Hematopoietic multipotent progenitor cell treated with erythropoietin and hydrocortisone succinate and interleukin-3 and kit ligand, for 6 days (in vitro differentiated cells): ENCODE measurements at regions not wholly inside any gene's neighbourhood (a gene's known extent, or its start where the extent isn't known, plus 50 kb on each side); places are given as distances from the start of the nearest gene placed in this dataset.
A peak's percentile ranks its signal among the peaks of the same experiment; 100 is the strongest.

Source experiments
- DNase-seq: peaks from one replicate; pipeline ENCODE4 v3.0.0-alpha.2; 2015

DNA sequence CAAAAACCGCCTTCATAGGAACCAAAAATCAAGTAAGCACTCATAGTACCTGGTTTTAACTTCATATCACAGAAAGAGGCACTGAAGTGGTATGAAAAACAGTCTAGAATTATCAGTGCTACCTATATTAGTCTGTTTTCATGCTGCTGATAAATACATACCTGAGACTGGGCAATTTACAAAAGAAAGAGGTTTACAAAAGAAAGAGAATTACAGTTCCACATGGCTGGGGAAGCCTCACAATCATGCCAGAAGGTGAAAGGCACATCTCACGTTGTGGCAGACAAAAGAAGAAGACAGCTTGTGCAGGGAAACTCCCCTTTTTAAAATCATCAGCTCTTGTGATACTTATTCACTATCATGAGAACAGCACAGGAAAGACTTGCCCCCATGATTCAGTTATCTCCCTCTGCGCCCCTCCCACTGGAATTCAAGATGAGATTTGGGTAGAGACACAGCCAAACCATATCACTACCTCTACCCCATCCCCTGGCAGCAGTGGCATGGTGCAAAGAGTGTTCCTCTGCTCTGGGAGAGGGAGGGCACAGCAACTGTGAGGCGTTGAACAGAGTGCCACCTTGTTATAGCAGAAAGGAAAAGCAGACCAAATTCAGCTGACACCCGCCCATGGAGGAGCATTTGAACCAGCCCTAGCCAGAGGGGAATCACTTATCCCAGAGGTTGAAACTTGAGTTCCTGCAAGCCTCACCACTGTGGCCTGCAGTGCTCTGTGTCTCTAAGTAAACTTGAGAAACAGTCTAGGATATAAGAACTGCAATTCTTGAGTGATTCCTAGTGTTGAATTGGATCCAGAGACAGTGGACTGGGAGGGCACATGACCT lies 61.9 kb upstream of the PTPRZ1 start:
- DNase-seq: no peak

DNA sequence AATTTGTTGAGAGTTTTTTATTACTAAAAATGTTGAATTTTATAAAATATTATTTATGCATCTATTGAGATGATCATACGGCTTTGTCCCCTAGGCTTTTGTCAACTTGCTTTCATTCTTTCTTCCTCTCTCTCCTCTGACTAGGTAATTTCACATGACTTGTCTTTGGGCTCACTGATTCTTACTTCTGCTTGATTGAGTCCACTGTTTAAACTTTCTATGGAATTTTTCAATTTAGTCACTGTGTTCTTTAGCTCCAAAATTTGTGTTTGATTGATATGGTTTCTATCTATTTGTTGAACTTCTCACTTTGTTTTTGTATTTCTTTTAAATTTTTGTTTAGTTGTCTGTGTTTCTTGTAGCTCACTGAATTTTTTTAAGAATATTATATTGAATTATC lies 65.9 kb upstream of the PTPRZ1 start:
- DNase-seq: no peak

DNA sequence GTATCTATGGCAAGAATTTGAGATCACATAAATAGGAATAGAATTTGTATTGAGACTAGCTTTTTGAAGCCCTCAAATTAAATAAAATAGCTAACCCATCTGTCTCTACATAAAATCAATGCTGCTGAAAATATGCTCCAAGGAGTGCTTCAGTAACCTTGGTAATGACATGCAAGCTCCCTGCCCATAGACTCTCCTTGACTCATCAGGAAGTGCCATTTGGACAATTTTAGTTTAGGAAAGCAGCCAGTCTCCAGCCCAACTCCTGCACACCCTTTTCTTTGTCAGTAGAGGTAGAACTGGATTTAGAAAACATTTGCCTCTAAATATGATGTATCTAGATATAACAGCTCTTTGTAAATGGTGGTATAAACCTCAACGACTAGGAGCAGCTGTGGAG lies 69.9 kb upstream of the PTPRZ1 start:
- DNase-seq: no peak

DNA sequence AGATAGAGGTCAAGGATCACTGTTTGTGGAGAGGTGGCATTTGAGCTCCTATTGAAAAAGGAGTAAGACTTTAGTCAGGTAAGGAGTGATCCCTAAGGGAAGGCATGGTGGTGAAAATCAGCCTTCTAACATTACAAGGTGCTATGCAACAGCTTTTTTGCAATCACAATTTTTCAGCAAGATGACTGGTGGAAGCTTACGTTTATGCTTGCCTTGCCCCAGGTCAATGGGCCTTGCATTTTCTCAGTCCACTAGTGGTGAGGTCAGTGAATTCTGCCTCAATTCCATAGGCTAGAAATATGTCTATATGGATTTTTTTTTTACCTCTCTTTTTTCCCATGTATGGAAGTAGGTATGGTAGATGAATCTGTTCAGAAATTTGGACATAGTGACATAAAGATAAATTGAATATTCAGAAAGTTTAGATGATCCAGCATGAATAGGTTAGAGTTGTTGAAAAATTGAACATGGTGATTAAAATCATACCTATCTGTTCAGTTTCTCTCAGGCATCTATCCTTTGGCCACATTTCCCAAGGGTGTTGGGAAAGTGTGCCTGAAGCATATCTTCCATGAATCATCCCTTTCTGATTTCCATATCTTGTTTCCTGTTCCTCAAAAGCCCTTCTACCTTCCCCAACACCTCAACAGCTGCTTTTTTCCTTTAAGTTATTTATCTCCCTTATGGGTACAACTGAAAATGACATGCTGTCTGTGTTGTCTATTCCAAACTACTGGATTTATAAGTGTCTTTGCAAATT lies 71.9 kb upstream of the PTPRZ1 start:
- DNase-seq: no peak

DNA sequence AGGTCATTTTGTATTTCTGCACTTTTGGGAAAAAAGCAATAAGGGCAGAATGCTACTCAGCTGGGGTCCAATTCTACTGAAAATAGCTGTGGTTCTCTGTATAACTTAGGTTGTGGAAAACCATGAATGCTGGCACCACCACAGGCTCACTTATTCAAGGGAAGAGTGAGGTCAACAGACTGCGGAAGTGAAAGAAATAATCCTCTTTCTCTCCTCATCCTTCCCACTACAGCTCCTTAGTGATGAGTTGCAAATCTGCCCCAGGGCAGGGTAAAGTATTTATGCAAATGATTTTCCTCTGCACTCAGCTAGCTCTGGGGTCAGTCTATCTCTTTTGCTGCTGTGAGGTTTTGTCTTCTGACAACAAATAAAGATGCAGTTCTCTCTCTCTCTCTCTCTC lies 74.1 kb upstream of the PTPRZ1 start:
- no peak for DNase-seq

DNA sequence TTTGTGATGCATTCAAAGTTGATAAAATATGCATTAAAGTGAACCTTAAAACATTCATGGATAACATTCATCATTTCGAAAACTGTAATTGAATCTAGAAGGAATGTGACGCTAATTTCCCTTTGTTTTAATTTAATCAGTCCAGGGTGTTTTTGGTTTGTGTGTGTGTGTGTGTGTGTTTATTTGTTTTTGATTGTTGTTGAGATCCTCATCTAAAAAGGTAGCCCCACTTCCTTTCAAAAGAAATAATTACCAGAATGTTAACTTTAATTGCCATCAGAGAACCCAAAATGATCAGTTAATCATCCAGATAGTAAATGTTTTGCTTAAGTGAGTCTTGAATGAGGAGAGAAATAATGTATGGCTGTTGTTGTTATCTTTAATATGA lies 74.5 kb upstream of the PTPRZ1 start:
- DNase-seq: no peak

DNA sequence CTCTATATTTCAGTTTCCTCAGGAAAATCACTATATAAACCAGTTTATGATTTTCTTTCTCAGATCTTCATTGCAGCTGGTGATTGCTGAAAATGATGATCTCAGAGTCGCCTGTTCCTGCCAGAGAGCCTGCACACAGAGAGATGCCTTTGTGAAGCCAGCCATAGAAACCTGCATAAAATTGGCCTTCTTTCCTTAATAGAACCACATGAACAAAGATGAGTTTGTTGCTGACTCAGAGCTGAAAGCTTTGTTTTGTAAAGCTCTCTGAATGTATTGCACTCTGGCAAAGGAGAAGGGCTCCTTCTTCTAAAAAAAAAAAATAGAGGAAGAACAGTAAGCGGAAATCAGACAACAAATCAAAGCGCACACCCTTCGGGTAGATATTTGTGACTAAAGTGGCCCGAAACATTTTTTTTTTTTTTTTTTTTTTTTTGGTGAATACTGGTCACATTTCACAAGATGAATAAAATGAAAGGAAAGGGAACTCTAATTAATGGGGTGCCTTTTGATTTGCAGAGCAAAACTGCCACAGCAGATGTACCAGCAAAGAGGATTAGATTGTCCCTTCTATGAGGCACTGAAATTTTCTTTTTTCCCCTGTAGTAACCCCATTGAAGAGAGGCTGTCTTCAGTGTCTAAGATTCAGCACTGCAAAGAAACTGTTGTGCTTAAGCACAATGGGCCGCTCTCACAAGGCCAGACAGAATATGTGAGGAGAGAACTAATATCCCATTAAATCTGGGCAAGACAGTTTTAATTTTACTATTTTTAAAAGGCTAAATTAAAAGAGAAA lies 75.1 kb upstream of the PTPRZ1 start:
- DNase-seq: no peak

DNA sequence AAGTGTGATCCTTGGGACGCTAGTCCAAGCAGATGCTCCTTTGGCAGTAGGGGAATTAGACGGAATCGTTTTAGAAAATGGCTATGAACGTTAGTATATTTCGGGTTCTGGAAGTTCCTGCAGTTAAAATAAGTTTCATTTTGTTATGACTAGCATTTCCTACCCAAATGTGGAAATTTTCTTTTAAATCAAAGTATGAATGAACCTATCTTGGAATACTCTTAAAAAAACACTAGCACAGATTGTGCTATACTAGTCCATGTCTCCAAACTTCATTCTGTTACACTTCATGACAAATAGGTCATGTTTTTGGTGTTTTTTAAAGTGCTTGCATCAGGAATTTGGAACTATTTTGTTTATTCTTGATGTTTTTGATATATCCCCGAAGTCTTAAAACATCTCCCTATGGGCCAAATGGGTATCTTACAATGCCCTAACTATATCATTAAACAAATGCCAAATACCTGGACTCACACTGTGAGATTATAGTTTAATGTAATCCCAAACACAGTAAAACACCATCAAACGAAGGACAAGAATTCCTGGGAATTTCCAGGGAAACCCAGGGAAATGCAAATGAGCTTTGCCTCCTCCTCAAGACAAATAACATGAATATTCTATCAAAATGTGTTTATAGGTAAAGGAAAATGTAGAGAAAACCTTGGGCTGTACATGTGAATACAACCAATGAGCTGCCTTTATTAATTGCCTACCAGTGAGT lies 75.9 kb upstream of the PTPRZ1 start:
- DNase-seq: no peak

DNA sequence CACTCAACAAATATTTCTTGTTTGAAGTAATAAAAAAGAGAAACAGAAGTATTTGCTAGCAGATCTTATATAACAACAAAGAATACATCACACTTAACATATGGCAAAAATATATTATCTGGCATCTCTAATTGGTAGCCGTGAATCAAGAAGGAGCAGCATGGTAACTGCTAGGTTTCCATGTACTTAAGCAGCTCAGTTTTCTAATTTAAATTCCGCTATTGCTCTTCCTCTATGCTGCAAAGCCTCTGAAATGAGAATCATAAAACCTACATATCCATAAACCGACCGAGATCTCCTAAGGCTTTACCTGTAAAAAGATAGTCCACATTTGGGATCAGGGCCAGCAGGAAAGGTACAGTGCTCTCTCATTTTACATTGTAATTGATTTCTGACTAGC lies 76.6 kb upstream of the PTPRZ1 start:
- DNase-seq: no peak

DNA sequence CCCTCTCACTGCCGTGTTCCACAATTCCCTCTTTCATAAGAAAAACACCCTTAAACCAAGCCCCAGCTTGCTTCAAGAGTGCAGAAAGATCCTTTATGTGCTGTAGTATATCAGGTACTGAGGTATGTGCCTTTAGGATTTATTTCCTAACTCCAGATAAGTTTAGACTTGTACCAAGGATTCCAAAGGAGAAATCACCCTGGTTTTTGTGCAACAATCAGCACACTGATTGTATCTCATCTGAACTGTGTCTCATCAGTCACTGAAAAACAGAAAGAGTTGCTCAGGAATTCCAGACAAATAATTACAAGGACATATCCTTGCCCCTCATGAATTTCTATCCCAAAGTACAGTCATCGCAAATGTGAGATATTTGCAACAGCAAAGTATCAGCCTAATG lies 77.2 kb upstream of the PTPRZ1 start:
- no peak for DNase-seq

DNA sequence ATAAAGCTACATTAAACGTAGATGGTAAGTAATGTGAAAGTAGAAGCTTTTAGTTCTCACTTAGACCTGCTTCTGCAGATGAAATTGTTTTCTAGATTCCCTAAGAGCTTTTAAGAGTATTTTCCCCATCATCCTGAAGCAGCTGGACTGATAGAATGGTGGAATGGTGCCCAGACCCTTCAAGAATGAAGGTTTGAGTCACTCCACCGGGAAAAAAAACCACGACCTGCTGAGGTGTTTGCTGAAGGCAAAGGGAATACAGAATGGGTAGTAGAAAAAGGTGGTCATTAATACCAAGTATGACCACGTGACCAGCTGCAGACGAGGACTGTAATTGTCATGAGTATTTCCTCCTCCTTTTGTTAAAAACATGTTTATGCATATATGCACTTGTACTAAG lies 79.2 kb upstream of the PTPRZ1 start:
- DNase-seq: no peak

DNA sequence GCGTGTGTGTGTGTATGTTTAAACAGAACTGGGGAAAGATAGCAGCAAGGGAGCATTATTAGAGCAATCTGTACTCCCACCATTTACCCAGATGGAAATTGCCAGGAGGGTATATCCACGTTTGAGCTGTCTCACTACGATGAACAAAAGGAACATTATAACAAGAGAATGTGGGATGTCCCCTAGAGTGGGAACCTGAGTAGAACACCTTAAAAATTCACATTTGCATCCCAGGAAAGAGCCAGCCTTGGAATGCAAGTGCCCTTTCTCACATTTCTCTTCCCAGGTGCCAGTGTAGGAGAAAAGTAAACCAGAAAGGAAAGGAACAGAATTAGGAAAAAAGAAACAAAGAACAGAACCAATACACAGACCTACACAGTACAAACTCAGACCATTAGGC lies 95.3 kb upstream of the PTPRZ1 start:
- no peak for DNase-seq

DNA sequence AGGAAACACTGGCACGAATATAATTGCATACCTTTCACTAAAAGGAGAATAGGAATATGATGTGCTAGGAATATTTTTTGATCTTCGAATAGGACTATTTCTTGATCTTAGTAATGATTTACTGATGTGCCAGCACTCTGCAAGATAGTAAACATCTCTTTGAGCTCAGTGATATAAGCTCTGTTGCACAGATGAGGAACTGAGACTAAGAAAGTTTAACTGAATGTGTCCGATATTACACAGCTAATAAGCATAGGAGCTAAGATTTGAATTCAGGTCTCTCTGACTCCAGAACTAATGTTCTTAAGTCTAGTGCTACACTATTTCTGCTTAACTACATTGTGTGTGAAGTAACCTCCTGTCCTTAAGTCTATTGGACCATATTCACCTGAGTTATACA lies 98.4 kb upstream of the PTPRZ1 start:
- DNase-seq: no peak

DNA sequence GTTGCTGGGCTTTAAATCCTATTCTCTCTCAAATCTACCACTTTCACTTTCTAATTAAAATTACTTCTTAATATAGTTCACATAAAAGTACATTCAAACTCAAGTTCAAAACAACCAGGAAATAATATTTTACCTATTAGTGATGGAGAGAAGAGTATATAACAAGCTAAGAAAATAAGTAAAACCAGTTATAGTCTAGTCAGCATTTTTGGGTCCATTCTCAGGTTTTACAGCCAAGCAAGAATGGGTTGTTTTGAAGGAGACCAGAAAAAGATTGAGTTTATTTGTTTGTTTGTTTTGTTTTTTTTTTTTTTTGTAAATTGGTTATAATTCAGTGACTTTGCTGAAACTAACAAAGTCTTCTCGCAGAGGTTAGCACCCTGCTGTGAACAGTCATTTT lies 106.3 kb upstream of the PTPRZ1 start:
- DNase-seq: no peak

DNA sequence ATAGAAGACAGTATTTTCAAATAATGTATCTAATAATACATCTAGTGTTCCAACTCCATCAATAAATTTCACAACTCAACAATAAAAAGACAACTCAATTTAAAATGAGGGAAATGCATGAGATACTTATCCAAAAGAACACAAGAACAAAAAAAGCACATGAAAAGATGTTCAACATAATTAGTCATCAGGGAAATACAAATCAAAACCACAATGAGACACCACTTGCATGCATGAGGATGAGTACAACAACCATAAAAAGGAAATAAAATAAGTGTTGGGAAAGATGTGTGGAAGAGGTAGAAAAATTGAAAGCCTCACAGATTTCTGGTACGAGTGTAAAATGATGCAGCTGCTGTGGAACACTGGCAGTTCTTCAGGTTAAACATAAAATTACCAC lies 111.6 kb upstream of the PTPRZ1 start:
- no peak for DNase-seq

DNA sequence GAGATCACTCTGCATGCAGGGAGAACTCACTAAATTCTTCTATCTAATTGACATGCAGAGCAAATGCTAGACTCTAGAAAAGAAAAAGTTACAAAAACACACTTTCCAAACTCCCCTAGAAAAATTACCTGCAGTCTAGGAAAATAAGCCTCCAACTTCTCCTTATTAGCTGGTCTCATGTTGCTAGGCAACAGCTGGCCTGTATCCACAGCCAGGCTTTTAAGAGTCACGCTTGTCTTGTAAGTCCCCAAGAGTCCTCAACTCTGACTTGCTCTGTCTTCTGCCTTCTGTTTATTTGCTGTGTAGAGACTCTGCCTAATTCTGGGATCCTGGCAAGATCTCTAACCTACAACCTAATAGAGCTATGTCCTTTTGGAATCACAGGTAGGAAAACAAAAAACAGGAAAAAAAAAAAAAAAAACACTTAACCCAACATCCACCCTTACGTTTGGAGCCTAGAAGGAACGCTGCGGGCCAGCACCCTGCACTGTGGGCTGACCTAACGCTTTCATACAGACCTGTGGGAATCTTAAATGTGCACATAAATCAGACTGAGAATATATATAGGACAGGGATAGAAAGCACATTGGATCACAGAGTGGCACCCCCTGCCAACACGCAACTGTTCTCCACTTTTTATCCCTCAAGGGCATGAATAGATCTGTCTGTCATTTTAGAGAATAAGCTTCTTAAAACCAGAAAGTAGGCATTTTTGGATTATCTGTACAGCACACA lies 117.0 kb upstream of the PTPRZ1 start:
- no peak for DNase-seq

DNA sequence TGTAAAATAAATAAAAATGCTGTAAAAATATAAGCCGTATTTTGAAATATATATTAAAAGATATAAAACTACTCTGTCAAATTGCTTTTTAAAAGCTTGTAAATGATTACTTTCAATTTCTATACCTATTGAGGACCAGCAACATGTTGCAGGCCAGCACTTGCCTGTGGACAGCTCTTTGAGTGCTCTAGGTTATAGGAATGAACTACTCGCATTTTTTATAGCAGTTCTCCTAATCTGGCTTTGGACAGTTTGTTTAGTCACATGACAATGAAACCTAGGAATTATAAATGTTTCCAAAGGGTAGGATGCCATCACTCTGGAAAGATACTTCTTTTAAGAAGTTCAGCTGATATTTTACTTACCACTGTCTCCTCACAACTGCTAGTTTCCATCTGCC lies 117.7 kb upstream of the PTPRZ1 start:
- no peak for DNase-seq

DNA sequence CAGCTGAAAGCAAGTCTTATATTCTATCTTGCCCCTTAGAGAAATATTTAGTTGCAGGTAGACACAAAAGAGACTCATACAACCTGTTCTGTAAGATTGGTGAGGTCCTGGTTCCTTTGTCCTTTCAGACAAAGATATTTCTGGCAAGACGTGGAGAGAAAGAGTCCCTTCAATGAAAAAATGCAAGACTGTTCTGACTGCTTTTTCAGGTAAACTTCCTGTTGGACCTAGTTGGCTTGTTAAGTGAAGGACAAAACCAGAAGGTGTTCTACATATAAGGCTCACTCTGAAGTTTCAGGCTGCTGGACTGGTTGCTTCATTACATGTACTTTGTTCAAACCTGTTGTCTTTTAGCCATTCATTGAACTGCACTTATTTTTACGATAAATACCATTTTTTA lies 119.0 kb upstream of the PTPRZ1 start:
- no peak for DNase-seq

DNA sequence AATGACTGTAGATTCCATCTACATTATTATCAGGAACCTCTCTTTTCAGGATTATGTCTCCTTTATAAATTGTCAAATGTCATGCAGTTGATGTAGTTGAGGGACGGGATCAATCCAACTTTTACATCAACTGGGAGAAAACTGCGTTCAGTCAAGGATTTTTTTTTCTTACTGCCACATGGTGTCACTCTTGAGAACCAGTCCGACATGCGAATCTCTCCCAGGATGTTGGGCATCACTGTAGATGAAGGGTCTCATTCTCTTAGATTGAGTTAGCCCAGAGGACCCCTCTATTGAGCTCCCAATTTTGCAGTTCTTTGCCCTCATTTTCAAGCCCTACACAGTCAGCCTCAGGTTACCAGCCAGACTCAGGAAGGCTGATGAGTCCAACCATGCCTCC lies 120.3 kb upstream of the PTPRZ1 start:
- peak; percentile 24 for DNase-seq

DNA sequence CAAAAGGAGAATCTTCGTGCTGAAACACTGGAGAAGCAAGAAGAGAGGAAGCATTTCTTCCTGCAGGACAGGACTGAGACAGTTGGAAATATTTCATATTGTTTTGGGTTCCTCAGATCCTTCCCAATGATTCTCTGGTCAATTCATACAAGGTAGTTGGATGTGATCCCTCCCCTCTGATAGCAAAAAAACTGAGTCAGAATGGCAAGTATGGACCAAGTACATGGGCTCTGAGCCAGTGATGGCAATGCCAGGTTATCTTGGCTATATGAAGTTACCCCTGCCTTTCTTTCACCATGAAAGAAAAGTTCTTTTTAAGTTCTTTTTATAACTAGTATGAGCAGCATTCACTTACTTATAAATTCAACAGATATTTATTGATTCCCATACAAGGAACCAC lies 124.4 kb upstream of the PTPRZ1 start:
- DNase-seq: no peak

DNA sequence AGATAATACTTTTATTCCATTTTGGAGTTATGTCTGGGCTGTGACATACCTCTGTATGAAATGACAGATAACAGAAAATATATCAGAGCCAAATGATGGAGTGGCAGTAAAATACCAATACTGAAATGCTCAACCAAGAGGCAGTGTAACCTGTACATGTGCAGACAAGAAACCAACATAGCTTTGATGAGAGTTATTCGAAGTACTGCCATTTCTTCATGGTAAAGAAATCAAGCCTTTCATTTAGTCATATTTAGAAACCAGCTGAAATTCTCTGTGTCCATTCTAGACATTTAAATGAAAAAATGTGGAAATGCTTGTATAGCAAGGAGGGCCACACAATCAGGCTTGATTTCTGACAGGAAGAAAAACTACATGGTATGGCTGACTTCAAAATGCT lies 127.1 kb upstream of the PTPRZ1 start:
- no peak for DNase-seq

DNA sequence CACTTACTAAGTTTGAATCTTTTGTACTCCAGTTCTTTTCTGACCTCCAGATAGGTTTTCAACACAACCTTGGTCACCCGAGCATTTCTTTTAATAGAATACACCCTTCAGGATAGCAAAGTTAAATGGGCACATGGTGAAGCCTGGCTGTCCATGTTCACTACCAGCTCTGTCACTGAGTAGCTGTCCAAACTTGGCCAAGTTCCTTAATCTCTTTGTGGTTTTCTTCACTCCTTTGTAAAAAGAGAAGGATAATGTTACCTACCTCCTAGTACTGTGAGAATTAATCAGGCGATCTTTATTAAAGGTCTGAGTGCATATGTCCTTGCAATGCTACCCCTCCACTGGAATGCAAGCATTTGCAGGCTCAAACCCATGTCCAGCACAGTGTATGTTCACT lies 128.1 kb upstream of the PTPRZ1 start:
- no peak for DNase-seq
